Ovary (tissue), 7 donors: ENCODE measurements at regions not wholly inside any gene's neighbourhood (a gene's known extent, or its start where the extent isn't known, plus 50 kb on each side); places are given as distances from the start of the nearest gene placed in this dataset.
A peak's percentile ranks its signal among the peaks of the same experiment; 100 is the strongest.
"Not testable (repeated sequence)": the region's sequence is repeated elsewhere in the genome, so short reads cannot be mapped to it uniquely, and the experiment has no call there.

Source experiments
- DNase-seq, 5 donors: peaks; one replicate each; pipeline ENCODE4 v3.0.0-alpha.2; 2019 to 2020
- H3K27ac ChIP-seq, 2 donors: fragments of 200-600 bp; one replicate each; pipeline versions ENCODE4 v1.5.1 to v1.8.0; 2019 to 2022
- H3K27me3 ChIP-seq: fragments of 200-600 bp; one replicate; pipeline ENCODE4 v1.8.0; 2022
- H3K36me3 ChIP-seq: fragments of 200-600 bp; sonication (generic); one replicate; pipeline ENCODE4 v1.5.1; 2019
- H3K4me1 ChIP-seq: one replicate; pipeline ENCODE4 v1.8.1; 2013; ENCODE audit warnings: mild to moderate bottlenecking, moderate library complexity; ENCODE audit not compliant: insufficient read depth
- H3K4me3 ChIP-seq: fragments of 200-600 bp; sonication (generic); one replicate; pipeline ENCODE4 v1.5.1; 2017
- H3K9me3 ChIP-seq, 2 donors: fragments of 200-600 bp in 1 of 2; sonication (generic) in 1 of 2; one replicate each; pipeline versions ENCODE4 v1.5.1 to v1.8.1; 2013 to 2019; ENCODE audit warnings: mild to moderate bottlenecking in 1 of 2, moderate library complexity in 1 of 2
- CTCF ChIP-seq, 3 donors: fragments of 450-650 bp in 2 of 3; fragments of 200-600 bp in 1 of 3; IDR thresholded peaks; one replicate each; pipeline versions ENCODE4 v1.5.1 to v1.8.0; 2016 to 2022; ENCODE audit warnings: antibody characterized with exemption in 3 of 3, mild to moderate bottlenecking in 1 of 3
- EP300 ChIP-seq: sonication (generic); formaldehyde crosslinking; IDR thresholded peaks from one replicate; pipeline ENCODE4 v1.6.1; 2017; ENCODE audit warnings: antibody characterized with exemption
- POLR2A ChIP-seq: fragments of 450-650 bp; IDR thresholded peaks from one replicate; pipeline ENCODE4 v1.6.1; 2017; ENCODE audit warnings: antibody characterized with exemption, mild to moderate bottlenecking, moderate library complexity
- WGBS, 3 donors: extraction: QIAGEN DNeasy Blood & Tissue Kit in 1 of 3; methylation state at CpG; one replicate each; pipeline versions ENCODE4 v1.1.5 to v1.1.7; 2013 to 2017; 5-methylcytosine and 5-hydroxymethylcytosine counted together
- intact Hi-C, 4 donors: fragments of 100-400 bp; cut with DNase I; formaldehyde crosslinking; loops; one replicate each; pipeline versions ENCODE4 v1.11.0 to v1.15.1; 2022 to 2023
- donor health status: DM: no; HTN: no; CAD: no; lungs with moderate emphysema.
- donor health status: DM: no; HTN: no; CAD: no.
- donor health status: Bipolar disorder and iron deficiency.
- donor health status: DM: no; HTN: no; CAD: no.
- donor health status: DM: yes; HTN: yes; CAD: no.

- TF ChIP-seq POLR2A (no peak), EP300 (no peak), CTCF (IDR thresholded peaks at IDR 0.05) (no peak)
- 80 to 83% (median 83%) methylated on average over 17 of the region's 17 CpGs for WGBS, 3 donors
- intact Hi-C loops = no loop called here
- no peak overlapping the region for H3K4me3 ChIP-seq
- H3K27me3 ChIP-seq = no peaks in the 10 kb centered on the region
- no peaks in the 10 kb centered on the region for H3K9me3 ChIP-seq
- peaks cover 3% of the 10 kb centered on the region for H3K4me1 ChIP-seq
- DNase-seq = peak in 3 of 5 donors; percentile 6 to 13 (median 7)
- no peaks in the 10 kb centered on the region for H3K36me3 ChIP-seq
- no peak overlapping the region for H3K27ac ChIP-seq
Observed at GRCh38 chr2:239819974-239820555, 205.1 kb downstream of the NDUFA10 start.

GRCh38 chr2:239819091-239819973 is 205.8 kb downstream of the NDUFA10 start:
- DNase-seq = peak in 3 of 5 donors; percentile 9 to 17 (median 11)
- peaks cover 6% of the 10 kb centered on the region for H3K4me1 ChIP-seq
- H3K4me3 ChIP-seq = no peak overlapping the region
- H3K9me3 ChIP-seq = no peaks in the 10 kb centered on the region
- no peak overlapping the region for H3K27ac ChIP-seq
- WGBS, 3 donors = 74 to 75% (median 74%) methylated on average over 17 of the region's 17 CpGs
- intact Hi-C loops = no loop called here
- no peak for TF ChIP-seq CTCF (IDR thresholded peaks at IDR 0.05)
- no peak for TF ChIP-seq POLR2A
- TF ChIP-seq EP300 = no peak
- no peaks in the 10 kb centered on the region for H3K36me3 ChIP-seq
- H3K27me3 ChIP-seq = no peaks in the 10 kb centered on the region

GRCh38 chr2:239818531-239819011 is 206.6 kb downstream of the NDUFA10 start:
- Histone ChIP-seq H3K4me3 (no peak overlapping the region), H3K9me3 (no peaks in the 10 kb centered on the region), H3K27ac (no peak overlapping the region), H3K36me3 (no peaks in the 10 kb centered on the region), H3K27me3 (no peaks in the 10 kb centered on the region), H3K4me1 (peaks cover 9% of the 10 kb centered on the region)
- intact Hi-C loops = no loop called here
- peak in 3 of 5 donors; percentile 3 to 14 (median 12) for DNase-seq
- WGBS, 3 donors = 89 to 92% (median 90%) methylated on average over 9 of the region's 9 CpGs
- no peak for TF ChIP-seq POLR2A
- TF ChIP-seq EP300 = no peak
- no peak for TF ChIP-seq CTCF (IDR thresholded peaks at IDR 0.05)

- TF ChIP-seq POLR2A (no peak), EP300 (no peak), CTCF (IDR thresholded peaks at IDR 0.05) (no peak)
- WGBS, 3 donors = 82 to 90% (median 84%) methylated on average over 4 to 5 of the region's 5 CpGs
- Histone ChIP-seq H3K36me3 (no peaks in the 10 kb centered on the region), H3K27me3 (no peaks in the 10 kb centered on the region), H3K4me1 (peaks cover 9% of the 10 kb centered on the region), H3K9me3 (no peaks in the 10 kb centered on the region), H3K4me3 (no peak overlapping the region), H3K27ac (no peak overlapping the region)
- intact Hi-C loops = no loop called here
- peak in 3 of 5 donors; percentile 3 to 5 (median 3) for DNase-seq
Observed at GRCh38 chr2:239818086-239818485, 207.1 kb downstream of the NDUFA10 start.

GRCh38 chr2:239817468-239818031 is 207.6 kb downstream of the NDUFA10 start:
- H3K27ac ChIP-seq, intact Hi-C loops, H3K36me3 ChIP-seq, H3K9me3 ChIP-seq, H3K4me3 ChIP-seq, H3K4me1 ChIP-seq, H3K27me3 ChIP-seq: not testable (repeated sequence)
- 74 to 92% (median 86%) methylated on average over 8 of the region's 8 CpGs for WGBS, 3 donors
- DNase-seq = peak in 3 of 5 donors; percentile 2 to 3 (median 3)
